Esophagus squamous epithelium (tissue), 5 donors: ENCODE measurements at regions not wholly inside any gene's neighbourhood (a gene's known extent, or its start where the extent isn't known, plus 50 kb on each side); places are given as distances from the start of the nearest gene placed in this dataset.

Source experiments
- DNase-seq: peaks from one replicate; lab custom pipeline; 2025; lab: John Stamatoyannopoulos, UW
- H3K27ac ChIP-seq, 4 donors: fragments of 200-600 bp; sonication (generic); one replicate each; pipeline ENCODE4 v1.5.1; 2016 to 2019; ENCODE audit warnings: mild to moderate bottlenecking in 1 of 4
- H3K27me3 ChIP-seq, 4 donors: fragments of 200-600 bp; sonication (generic); 1 replicate in 3 of 4; 2 replicates in 1 of 4; pipeline versions ENCODE4 v1.5.1 to v1.6.0; 2017 to 2021; ENCODE audit warnings: antibody characterized with exemption in 1 of 4
- H3K36me3 ChIP-seq, 3 donors: fragments of 200-600 bp; sonication (generic); one replicate each; pipeline ENCODE4 v1.5.1; 2016 to 2019
- H3K4me1 ChIP-seq, 3 donors: fragments of 200-600 bp; sonication (generic); one replicate each; pipeline ENCODE4 v1.5.1; 2017 to 2019
- H3K4me3 ChIP-seq, 4 donors: fragments of 200-600 bp; sonication (generic); 1 replicate in 3 of 4; 2 replicates in 1 of 4; pipeline ENCODE4 v1.5.1; 2016 to 2019; ENCODE audit warnings: mild to moderate bottlenecking in 2 of 4, moderate library complexity in 1 of 4
- H3K9me3 ChIP-seq, 3 donors: fragments of 200-600 bp; sonication (generic); one replicate each; pipeline ENCODE4 v1.5.1; 2016 to 2019
- CTCF ChIP-seq, 6 experiments: fragments of 450-650 bp in 4 of 6; fragments of 200-600 bp in 2 of 6; sonication (generic) in 2 of 6; IDR thresholded peaks; one replicate each; pipeline ENCODE4 v1.5.1; 2016 to 2019; ENCODE audit warnings: antibody characterized with exemption in 6 of 6, mild to moderate bottlenecking in 4 of 6, moderate library complexity in 4 of 6
- POLR2A ChIP-seq, 4 donors: fragments of 450-650 bp; IDR thresholded peaks; one replicate each; pipeline ENCODE4 v1.6.1; 2017; ENCODE audit warnings: antibody characterized with exemption in 4 of 4, mild to moderate bottlenecking in 4 of 4, moderate library complexity in 3 of 4
- WGBS, 2 donors: methylation state at CpG; one replicate each; pipeline ENCODE4 v1.1.5; 2018; 5-methylcytosine and 5-hydroxymethylcytosine counted together
- intact Hi-C: fragments of 100-400 bp; cut with DNase I; formaldehyde crosslinking; loops from one replicate; pipeline ENCODE4 v1.15.0; 2022
- donor health status: DM: yes; HTN: yes; CAD: no.

GRCh38 chr12:39011166-39011565 lies 105.8 kb upstream of the CPNE8 start:
- Histone ChIP-seq H3K4me1 (no peaks in the 10 kb centered on the region), H3K27me3 (no peaks in the 10 kb centered on the region), H3K9me3 (no peaks in the 10 kb centered on the region), H3K4me3 (no peak overlapping the region), H3K27ac (no peak overlapping the region), H3K36me3 (no peaks in the 10 kb centered on the region)
- DNase-seq: no peak
- 35 to 49% methylated on average over 2 of the region's 2 CpGs for WGBS, 2 donors
- TF ChIP-seq POLR2A (IDR thresholded peaks at IDR 0.05): no peak
- no peak for TF ChIP-seq CTCF (IDR thresholded peaks at IDR 0.05)
- intact Hi-C loops: no loop called here

DNA sequence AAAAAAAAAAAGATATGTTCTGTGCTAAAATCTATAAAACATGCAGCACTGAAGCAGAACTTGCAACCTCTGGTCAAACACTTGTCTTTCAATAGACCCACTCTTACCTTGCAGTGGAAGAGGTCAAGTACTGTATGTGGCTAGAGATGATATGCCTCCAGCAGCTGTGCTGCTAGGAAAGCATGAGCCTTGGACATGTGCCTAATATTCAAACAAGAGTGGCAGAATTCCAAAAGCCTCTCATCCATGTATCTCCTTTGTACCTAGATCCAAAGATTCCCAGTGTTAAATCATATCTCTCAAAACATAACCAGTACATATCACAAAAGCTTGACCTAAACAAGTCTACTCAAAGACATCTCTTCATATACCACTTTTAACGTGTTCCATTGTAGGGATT lies 105.0 kb upstream of the CPNE8 start:
- WGBS, 2 donors: 76 to 88% methylated on average over 1 of the region's 1 CpG
- Histone ChIP-seq H3K27me3 (no peaks in the 10 kb centered on the region), H3K9me3 (no peaks in the 10 kb centered on the region), H3K36me3 (no peaks in the 10 kb centered on the region), H3K4me1 (no peaks in the 10 kb centered on the region), H3K4me3 (no peak overlapping the region), H3K27ac (no peak overlapping the region)
- TF ChIP-seq CTCF (IDR thresholded peaks at IDR 0.05) (no peak), POLR2A (IDR thresholded peaks at IDR 0.05) (no peak)
- no peak for DNase-seq
- intact Hi-C loops: no loop called here

GRCh38 chr12:39007619-39008018 lies 102.2 kb upstream of the CPNE8 start:
- H3K36me3 ChIP-seq: no peaks in the 10 kb centered on the region
- no peaks in the 10 kb centered on the region for H3K4me1 ChIP-seq
- 79 to 84% methylated on average over 3 of the region's 3 CpGs for WGBS, 2 donors
- no peak overlapping the region for H3K27ac ChIP-seq
- intact Hi-C loops: no loop called here
- no peak overlapping the region for H3K4me3 ChIP-seq
- TF ChIP-seq CTCF (IDR thresholded peaks at IDR 0.05) (no peak), POLR2A (IDR thresholded peaks at IDR 0.05) (no peak)
- no peaks in the 10 kb centered on the region for H3K27me3 ChIP-seq
- no peaks in the 10 kb centered on the region for H3K9me3 ChIP-seq
- no peak for DNase-seq

DNA sequence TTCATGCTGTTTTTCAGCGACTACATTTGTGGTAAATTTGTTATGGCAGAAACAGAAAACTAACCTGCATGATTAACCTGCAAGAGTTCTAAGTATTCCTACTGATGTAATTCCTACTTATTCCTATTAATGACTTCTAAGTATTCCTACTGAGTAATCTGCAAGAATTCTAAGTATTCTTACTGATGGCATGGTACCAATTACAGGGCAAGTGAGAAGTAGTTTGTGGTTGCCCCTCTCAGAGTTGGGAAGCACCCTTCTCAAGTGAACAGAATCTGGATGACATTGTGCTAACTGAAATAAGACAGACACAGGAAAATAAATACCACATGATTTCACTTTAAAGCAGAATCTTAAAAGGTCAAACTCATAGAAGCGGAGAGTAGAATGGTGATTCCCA lies 100.9 kb upstream of the CPNE8 start:
- Histone ChIP-seq H3K4me1 (no peaks in the 10 kb centered on the region), H3K36me3 (no peaks in the 10 kb centered on the region), H3K27ac (no peak overlapping the region), H3K4me3 (no peak overlapping the region), H3K9me3 (no peaks in the 10 kb centered on the region), H3K27me3 (no peaks in the 10 kb centered on the region)
- WGBS, 2 donors: 85 to 94% methylated on average over 2 of the region's 2 CpGs
- intact Hi-C loops: no loop called here
- TF ChIP-seq CTCF (IDR thresholded peaks at IDR 0.05): no peak
- no peak for TF ChIP-seq POLR2A (IDR thresholded peaks at IDR 0.05)
- DNase-seq: no peak

DNA sequence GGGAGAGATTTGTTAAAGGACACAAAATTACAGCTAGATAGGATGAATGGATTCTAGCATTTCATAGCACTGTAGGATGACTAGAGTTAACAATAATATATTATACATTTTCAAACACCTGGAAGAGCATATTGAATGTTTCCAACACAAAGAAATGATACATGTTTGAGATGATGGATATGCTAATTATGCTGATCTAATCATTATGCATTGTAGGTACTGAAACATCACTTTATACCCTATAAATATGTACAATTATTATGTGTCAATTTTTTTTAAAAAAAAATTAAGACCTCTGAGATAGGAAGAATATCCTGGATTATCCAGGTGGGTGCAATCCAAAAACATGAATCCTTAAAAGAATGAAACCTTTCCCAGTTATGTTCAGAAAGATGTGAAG lies 100.3 kb upstream of the CPNE8 start:
- Histone ChIP-seq H3K4me3 (no peak overlapping the region), H3K27ac (no peak overlapping the region), H3K27me3 (no peaks in the 10 kb centered on the region), H3K4me1 (no peaks in the 10 kb centered on the region), H3K9me3 (no peaks in the 10 kb centered on the region), H3K36me3 (no peaks in the 10 kb centered on the region)
- DNase-seq: no peak
- intact Hi-C loops: no loop called here
- TF ChIP-seq POLR2A (IDR thresholded peaks at IDR 0.05) (no peak), CTCF (IDR thresholded peaks at IDR 0.05) (no peak)
